Naive thymus-derived CD4-positive, alpha-beta T cell (primary cell): ENCODE measurements at regions not wholly inside any gene's neighbourhood (a gene's known extent, or its start where the extent isn't known, plus 50 kb on each side); places are given as distances from the start of the nearest gene placed in this dataset.

Experiments used
- ATAC-seq: fragments of 150-1000 bp; cut with Tn5 transposase; 2 replicates; pipeline ENCODE4 v1.10.0; 2021; ENCODE audit warnings: mild to moderate bottlenecking, moderate library complexity
- CTCF ChIA-PET: fragments of 350-600 bp; sonication (Branson Sonifier 250); formaldehyde crosslinking; loops from one replicate; lab custom pipeline; 2021; ENCODE audit warnings: antibody characterized with exemption; lab: Charles Lee
- POLR2A ChIA-PET: fragments of 350-600 bp; sonication (Branson Sonifier 250); formaldehyde crosslinking; loops from one replicate; lab custom pipeline; 2021; ENCODE audit warnings: antibody characterized with exemption, inconsistent platforms; lab: Charles Lee
- DNase-seq, 9 donors: peaks; one replicate each; pipeline versions ENCODE4 v3.0.0 to v3.0.0-alpha.2; 2020 to 2022; ENCODE audit warnings: mixed read lengths in 1 of 9
- H3K27ac ChIP-seq: one replicate; pipeline ENCODE4 v1.7.0; 2013; ENCODE audit warnings: mild to moderate bottlenecking, low read depth, low read length, moderate library complexity
- H3K27me3 ChIP-seq, 2 donors: one replicate each; pipeline ENCODE4 v1.7.0; 2013; ENCODE audit warnings: low read length in 2 of 2, mild to moderate bottlenecking in 2 of 2, moderate library complexity in 2 of 2; ENCODE audit not compliant: control insufficient read depth in 2 of 2, insufficient read depth in 2 of 2
- H3K36me3 ChIP-seq, 3 experiments: 1 replicate in 2 of 3; 2 replicates in 1 of 3; pipeline ENCODE4 v1.7.0; 2013; ENCODE audit warnings: low read length in 3 of 3, mild to moderate bottlenecking in 3 of 3, moderate library complexity in 1 of 3; ENCODE audit not compliant: insufficient read depth in 3 of 3, control insufficient read depth in 2 of 3
- H3K4me1 ChIP-seq, 2 donors: one replicate each; pipeline ENCODE4 v1.7.0; 2013; ENCODE audit warnings: low read length in 2 of 2, mild to moderate bottlenecking in 2 of 2, moderate library complexity in 1 of 2; ENCODE audit not compliant: control insufficient read depth in 2 of 2, insufficient read depth in 2 of 2
- H3K4me3 ChIP-seq: 2 replicates; pipeline ENCODE4 v1.7.0; 2013; ENCODE audit warnings: mild to moderate bottlenecking, low read length
- H3K9me3 ChIP-seq, 3 experiments: 1 replicate in 2 of 3; 2 replicates in 1 of 3; pipeline ENCODE4 v1.7.0; 2013; ENCODE audit warnings: low read length in 3 of 3; ENCODE audit not compliant: control insufficient read depth in 2 of 3
- H3K27ac Mint-ChIP-seq, 9 donors: one replicate each; pipeline ENCODE4 v1.8.0; 2020 to 2022; ENCODE audit warnings: mixed read lengths in 9 of 9, mild to moderate bottlenecking in 8 of 9, moderate library complexity in 5 of 9, inconsistent platforms in 2 of 9
- H3K27me3 Mint-ChIP-seq, 5 donors: one replicate each; pipeline ENCODE4 v1.8.0; 2021 to 2022; ENCODE audit warnings: mixed read lengths in 5 of 5, mild to moderate bottlenecking in 1 of 5
- H3K36me3 Mint-ChIP-seq, 5 donors: one replicate each; pipeline ENCODE4 v1.8.0; 2020 to 2022; ENCODE audit warnings: mixed read lengths in 5 of 5, mild to moderate bottlenecking in 3 of 5, inconsistent platforms in 1 of 5
- H3K4me1 Mint-ChIP-seq, 7 donors: one replicate each; pipeline ENCODE4 v1.8.0; 2020 to 2022; ENCODE audit warnings: mixed read lengths in 7 of 7, mild to moderate bottlenecking in 3 of 7, inconsistent platforms in 1 of 7
- H3K4me3 Mint-ChIP-seq, 10 donors: one replicate each; pipeline ENCODE4 v1.8.0; 2020 to 2022; ENCODE audit warnings: mild to moderate bottlenecking in 10 of 10, mixed read lengths in 10 of 10, moderate library complexity in 6 of 10, inconsistent platforms in 2 of 10
- H3K9me3 Mint-ChIP-seq, 11 donors: one replicate each; pipeline ENCODE4 v1.8.0; 2020 to 2022; ENCODE audit warnings: mixed read lengths in 11 of 11, mild to moderate bottlenecking in 4 of 11, inconsistent platforms in 1 of 11, moderate library complexity in 1 of 11
- intact Hi-C, 2 donors: fragments of 100-400 bp; cut with micrococcal nuclease; formaldehyde crosslinking; loops; one replicate each; pipeline ENCODE4 v1.15.1; 2023

GRCh38 chr13:79727086-79727485 lies 246.1 kb downstream of the NDFIP2 start:
- Histone ChIP-seq H3K27ac (no peak overlapping the region), H3K27me3 (no peaks in the 10 kb centered on the region), H3K36me3 (no peaks in the 10 kb centered on the region), H3K4me3 (no peak overlapping the region), H3K9me3 (no peaks in the 10 kb centered on the region), H3K4me1 (no peaks in the 10 kb centered on the region)
- intact Hi-C loops, result no loop called here
- H3K27ac Mint-ChIP-seq, result no peak overlapping the region
- H3K9me3 Mint-ChIP-seq, result peaks cover 0 to 8% (median 0%) of the 10 kb centered on the region in 11 donors
- ATAC-seq, result no peak
- POLR2A ChIA-PET, result no interaction called here
- CTCF ChIA-PET, result no interaction called here
- H3K4me1 Mint-ChIP-seq, result peaks cover 0 to 2% (median 0%) of the 10 kb centered on the region in 7 donors
- H3K4me3 Mint-ChIP-seq, result no peak overlapping the region
- peaks cover 0 to 8% (median 0%) of the 10 kb centered on the region in 5 donors for H3K27me3 Mint-ChIP-seq
- DNase-seq, result no peak
- H3K36me3 Mint-ChIP-seq, result no peaks in the 10 kb centered on the region

GRCh38 chr13:79725841-79726240 lies 244.9 kb downstream of the NDFIP2 start:
- Mint-ChIP-seq H3K36me3 (no peaks in the 10 kb centered on the region), H3K27ac (no peak overlapping the region), H3K27me3 (peaks cover 0 to 12% (median 0%) of the 10 kb centered on the region in 5 donors), H3K4me1 (peaks cover 0 to 2% (median 0%) of the 10 kb centered on the region in 7 donors), H3K4me3 (no peak overlapping the region), H3K9me3 (peaks cover 0 to 6% (median 0%) of the 10 kb centered on the region in 11 donors)
- H3K4me3 ChIP-seq, result no peak overlapping the region
- H3K4me1 ChIP-seq, result no peaks in the 10 kb centered on the region
- intact Hi-C loops, result no loop called here
- DNase-seq, result no peak
- no peaks in the 10 kb centered on the region for H3K27me3 ChIP-seq
- no peaks in the 10 kb centered on the region for H3K36me3 ChIP-seq
- ChIA-PET POLR2A (no interaction called here), CTCF (no interaction called here)
- H3K27ac ChIP-seq, result no peak overlapping the region
- H3K9me3 ChIP-seq, result no peaks in the 10 kb centered on the region
- no peak for ATAC-seq

- Histone ChIP-seq H3K27ac (no peak overlapping the region), H3K4me3 (no peak overlapping the region), H3K4me1 (no peaks in the 10 kb centered on the region), H3K27me3 (no peaks in the 10 kb centered on the region), H3K36me3 (no peaks in the 10 kb centered on the region), H3K9me3 (no peaks in the 10 kb centered on the region)
- peaks cover 0 to 12% (median 0%) of the 10 kb centered on the region in 5 donors for H3K27me3 Mint-ChIP-seq
- DNase-seq (no peak), ATAC-seq (no peak)
- POLR2A ChIA-PET, result no interaction called here
- no peak overlapping the region for H3K4me3 Mint-ChIP-seq
- peaks cover 0 to 2% (median 0%) of the 10 kb centered on the region in 7 donors for H3K4me1 Mint-ChIP-seq
- no peak overlapping the region for H3K27ac Mint-ChIP-seq
- CTCF ChIA-PET, result no interaction called here
- H3K36me3 Mint-ChIP-seq, result no peaks in the 10 kb centered on the region
- intact Hi-C loops, result no loop called here
- H3K9me3 Mint-ChIP-seq, result peaks cover 0 to 6% (median 0%) of the 10 kb centered on the region in 11 donors
Measured at GRCh38 chr13:79724348-79725103, 243.6 kb downstream of the NDFIP2 start.

GRCh38 chr13:79723519-79724024 lies 242.6 kb downstream of the NDFIP2 start:
- Histone ChIP-seq H3K27me3 (no peaks in the 10 kb centered on the region), H3K4me3 (no peak overlapping the region), H3K4me1 (no peaks in the 10 kb centered on the region), H3K36me3 (no peaks in the 10 kb centered on the region), H3K27ac (no peak overlapping the region), H3K9me3 (no peaks in the 10 kb centered on the region)
- intact Hi-C loops, result no loop called here
- H3K4me3 Mint-ChIP-seq, result no peak overlapping the region
- POLR2A ChIA-PET, result no interaction called here
- no peak for ATAC-seq
- DNase-seq, result no peak
- CTCF ChIA-PET, result no interaction called here
- H3K9me3 Mint-ChIP-seq, result peaks cover 0 to 2% (median 0%) of the 10 kb centered on the region in 11 donors
- peaks cover 0 to 2% (median 0%) of the 10 kb centered on the region in 7 donors for H3K4me1 Mint-ChIP-seq
- no peaks in the 10 kb centered on the region for H3K36me3 Mint-ChIP-seq
- H3K27ac Mint-ChIP-seq, result no peak overlapping the region
- peaks cover 0 to 12% (median 0%) of the 10 kb centered on the region in 5 donors for H3K27me3 Mint-ChIP-seq

- POLR2A ChIA-PET, result no interaction called here
- Histone ChIP-seq H3K4me3 (no peak overlapping the region), H3K4me1 (no peaks in the 10 kb centered on the region), H3K27ac (no peak overlapping the region), H3K36me3 (no peaks in the 10 kb centered on the region), H3K9me3 (no peaks in the 10 kb centered on the region), H3K27me3 (no peaks in the 10 kb centered on the region)
- Mint-ChIP-seq H3K4me3 (no peak overlapping the region), H3K9me3 (peaks cover 0 to 8% (median 2%) of the 10 kb centered on the region in 11 donors), H3K36me3 (no peaks in the 10 kb centered on the region), H3K27ac (no peak overlapping the region), H3K27me3 (peaks cover 0 to 12% (median 0%) of the 10 kb centered on the region in 5 donors), H3K4me1 (peaks cover 0 to 2% (median 0%) of the 10 kb centered on the region in 7 donors)
- ATAC-seq, result no peak
- intact Hi-C loops, result no loop called here
- DNase-seq, result no peak
- CTCF ChIA-PET, result no interaction called here
Measured at GRCh38 chr13:79722885-79723445, 242.0 kb downstream of the NDFIP2 start.

GRCh38 chr13:79716191-79716590 lies 235.2 kb downstream of the NDFIP2 start:
- Mint-ChIP-seq H3K4me3 (no peak overlapping the region), H3K4me1 (no peaks in the 10 kb centered on the region), H3K36me3 (no peaks in the 10 kb centered on the region), H3K27me3 (peaks cover 0 to 12% (median 5%) of the 10 kb centered on the region in 5 donors), H3K9me3 (peaks cover 0 to 13% (median 3%) of the 10 kb centered on the region in 11 donors), H3K27ac (no peak overlapping the region)
- intact Hi-C loops, result no loop called here
- Histone ChIP-seq H3K27ac (no peak overlapping the region), H3K4me1 (no peaks in the 10 kb centered on the region), H3K4me3 (no peak overlapping the region), H3K9me3 (no peaks in the 10 kb centered on the region), H3K36me3 (no peaks in the 10 kb centered on the region), H3K27me3 (no peaks in the 10 kb centered on the region)
- no peak for ATAC-seq
- POLR2A ChIA-PET, result no interaction called here
- CTCF ChIA-PET, result no interaction called here
- DNase-seq, result no peak
